Heart left ventricle (tissue), 13 donors: ENCODE measurements at regions not wholly inside any gene's neighbourhood (a gene's known extent, or its start where the extent isn't known, plus 50 kb on each side); places are given as distances from the start of the nearest gene placed in this dataset.

Source experiments
- POLR2A ChIP-seq, 2 donors: fragments of 450-650 bp; IDR thresholded peaks; one replicate each; pipeline ENCODE4 v1.6.1; 2017; ENCODE audit warnings: antibody characterized with exemption in 2 of 2, mild to moderate bottlenecking in 2 of 2, moderate library complexity in 2 of 2
- TF ChIP-seq, protein P1 (sequence below), 12 donors: fragments of 200-600 bp; sonication (generic) in 4 of 12; IDR thresholded peaks; one replicate each; pipeline versions ENCODE4 v1.5.0 to v1.8.0; 2018 to 2022; ENCODE audit warnings: antibody characterized with exemption in 12 of 12, mild to moderate bottlenecking in 5 of 12
- donor health status: ischemic (EF 13 %, LVEDD 7.1; RV severe dilation, severe dysfunction).
- donor health status: DM: no; HTN: yes; CAD: no.
- donor health status: DM: no; HTN: no; CAD: no.
- donor health status: ischemic (EF 25% LVEDD 6.9; RV normal size, moderate dysfunction).
- donor health status: ischemic (EF 25% LVEDD 5.7; RV mildly dilated, moderate dysfunction).
- donor health status: ischemic (EF 35%, LVEDD 5.7; RV mildly dilated, moderate dysfunction).
- donor health status: nonischemic (EF 11% LVEDD 7.7; RV severe dilation, severe dysfunction).
- donor health status: DM: yes; HTN: yes; CAD: no.
- donor health status: PGD.
- donor health status: ischemic (EF 29% LVEDD 5.4; RV normal size, mild dysfunction).
- donor health status: nonischemic (EF 23%, LVEDD 6.1; RV moderate dilation, normal function).

DNA sequence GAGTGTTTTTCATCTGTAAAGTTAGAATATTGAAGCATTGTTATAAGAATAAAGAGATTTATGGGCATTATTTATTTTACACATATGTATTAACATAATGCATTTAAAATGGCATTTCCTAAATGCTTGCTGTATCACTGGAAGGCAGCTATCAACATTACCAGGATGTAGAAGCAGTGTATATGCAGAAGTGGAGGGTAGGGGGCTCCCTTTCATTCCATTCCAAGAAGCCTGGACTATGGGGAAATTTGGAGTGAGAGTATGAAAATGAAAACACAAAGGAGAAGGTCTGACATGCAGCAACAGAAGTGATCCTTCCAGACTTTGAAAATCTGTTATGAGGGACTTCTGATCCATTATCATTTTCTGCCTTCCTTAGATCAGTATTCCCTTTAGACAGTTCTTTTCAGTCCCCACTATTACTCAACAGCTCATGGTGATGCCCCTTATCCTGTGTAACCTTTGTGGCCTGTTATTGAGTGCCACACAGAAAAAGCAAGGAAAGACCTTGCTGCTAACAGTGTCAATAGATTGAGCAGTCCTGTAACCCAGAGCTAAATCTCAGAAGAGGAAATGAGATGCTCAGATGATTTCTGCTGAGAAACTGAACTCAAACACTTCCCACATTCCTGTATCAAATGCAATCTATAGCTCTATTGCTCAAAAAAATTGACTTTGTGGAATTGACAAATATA, 216.6 kb downstream of the HNMT start:
- TF ChIP-seq POLR2A (IDR thresholded peaks at IDR 0.05): no peak
- TF ChIP-seq, protein P1, sequence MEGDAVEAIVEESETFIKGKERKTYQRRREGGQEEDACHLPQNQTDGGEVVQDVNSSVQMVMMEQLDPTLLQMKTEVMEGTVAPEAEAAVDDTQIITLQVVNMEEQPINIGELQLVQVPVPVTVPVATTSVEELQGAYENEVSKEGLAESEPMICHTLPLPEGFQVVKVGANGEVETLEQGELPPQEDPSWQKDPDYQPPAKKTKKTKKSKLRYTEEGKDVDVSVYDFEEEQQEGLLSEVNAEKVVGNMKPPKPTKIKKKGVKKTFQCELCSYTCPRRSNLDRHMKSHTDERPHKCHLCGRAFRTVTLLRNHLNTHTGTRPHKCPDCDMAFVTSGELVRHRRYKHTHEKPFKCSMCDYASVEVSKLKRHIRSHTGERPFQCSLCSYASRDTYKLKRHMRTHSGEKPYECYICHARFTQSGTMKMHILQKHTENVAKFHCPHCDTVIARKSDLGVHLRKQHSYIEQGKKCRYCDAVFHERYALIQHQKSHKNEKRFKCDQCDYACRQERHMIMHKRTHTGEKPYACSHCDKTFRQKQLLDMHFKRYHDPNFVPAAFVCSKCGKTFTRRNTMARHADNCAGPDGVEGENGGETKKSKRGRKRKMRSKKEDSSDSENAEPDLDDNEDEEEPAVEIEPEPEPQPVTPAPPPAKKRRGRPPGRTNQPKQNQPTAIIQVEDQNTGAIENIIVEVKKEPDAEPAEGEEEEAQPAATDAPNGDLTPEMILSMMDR (IDR thresholded peaks at IDR 0.05): no peak
